ENCODE measurements at regions not wholly inside any gene's neighbourhood (a gene's known extent, or its start where the extent isn't known, plus 50 kb on each side); places are given as distances from the start of the nearest gene placed in this dataset.

- no peak for TF ChIP-seq CTCF (IDR thresholded peaks at IDR 0.05)
- TF ChIP-seq POLR2A (IDR thresholded peaks at IDR 0.05; ENCODE audit: low read depth), result no peak
- no peak for TF ChIP-seq POLR2AphosphoS5 (IDR thresholded peaks at IDR 0.05)
- no peak for TF ChIP-seq EP300 (IDR thresholded peaks at IDR 0.05)
Observed at GRCh38 chr2:4258563-4258962, 555.2 kb downstream of the DCDC2C start.
